Neural cell (in vitro differentiated cells): ENCODE measurements at regions not wholly inside any gene's neighbourhood (a gene's known extent, or its start where the extent isn't known, plus 50 kb on each side); places are given as distances from the start of the nearest gene placed in this dataset.

Source experiments
- CTCF ChIP-seq: fragments of 450-650 bp; IDR thresholded peaks from 2 replicates; pipeline ENCODE4 v1.5.1; 2014; ENCODE audit warnings: antibody characterized with exemption, mild to moderate bottlenecking, moderate library complexity; ENCODE audit not compliant: poor library complexity, severe bottlenecking
- EP300 ChIP-seq: fragments of 450-650 bp; conservative IDR thresholded peaks from 2 replicates; pipeline ENCODE4 v1.6.1; 2014; ENCODE audit warnings: antibody characterized with exemption, mild to moderate bottlenecking, moderate library complexity; ENCODE audit not compliant: poor library complexity, severe bottlenecking
- EZH2 ChIP-seq: fragments of 200-600, 300-800 bp; shearing (Covaris generic), sonication (generic); IDR thresholded peaks from 2 replicates; pipeline ENCODE4 v1.6.1; 2014; ENCODE audit warnings: antibody characterized with exemption, low read length, borderline replicate concordance, mild to moderate bottlenecking; ENCODE audit not compliant: insufficient read depth, poor library complexity, severe bottlenecking
- MXI1 ChIP-seq: fragments of 450-650 bp; conservative IDR thresholded peaks from 2 replicates; pipeline ENCODE4 v1.6.1; 2014; ENCODE audit warnings: antibody characterized with exemption, mild to moderate bottlenecking; ENCODE audit not compliant: poor library complexity, severe bottlenecking
- POLR2AphosphoS5 ChIP-seq: IDR thresholded peaks from 2 replicates; pipeline ENCODE4 v1.6.1; 2012
- RAD21 ChIP-seq: fragments of 450-650 bp; conservative IDR thresholded peaks from 2 replicates; pipeline ENCODE4 v1.6.1; 2014; ENCODE audit warnings: antibody characterized with exemption, mild to moderate bottlenecking, moderate library complexity
- REST ChIP-seq: IDR thresholded peaks from 2 replicates; pipeline ENCODE4 v1.6.1; 2012; ENCODE audit warnings: borderline replicate concordance
- SMC3 ChIP-seq: fragments of 450-650 bp; conservative IDR thresholded peaks from 2 replicates; pipeline ENCODE4 v1.6.1; 2014; ENCODE audit warnings: antibody characterized with exemption, mild to moderate bottlenecking, moderate library complexity; ENCODE audit not compliant: poor library complexity
- TAF1 ChIP-seq: IDR thresholded peaks from 2 replicates; pipeline ENCODE4 v1.6.1; 2012; ENCODE audit warnings: low read depth

- TF ChIP-seq REST (no peak), CTCF (no peak), EZH2 (no peak), POLR2AphosphoS5 (no peak), SMC3 (no peak), EP300 (no peak), RAD21 (no peak), MXI1 (no peak), TAF1 (no peak)
Measured at GRCh38 chr3:197417911-197418618, 119.7 kb upstream of the DLG1 start.
